Activated CD8-positive, alpha-beta memory T cell treated with anti-CD3 and anti-CD28 coated beads for 48 hours (primary cell): ENCODE measurements at regions not wholly inside any gene's neighbourhood (a gene's known extent, or its start where the extent isn't known, plus 50 kb on each side); places are given as distances from the start of the nearest gene placed in this dataset.
"Not testable (repeated sequence)": the region's sequence is repeated elsewhere in the genome, so short reads cannot be mapped to it uniquely, and the experiment has no call there.

ENCODE experiments used
- DNase-seq, 3 experiments: peaks; one replicate each; pipeline ENCODE4 v3.0.0-alpha.2; 2020; ENCODE audit warnings: low read depth in 2 of 3, low spot score in 2 of 3

GRCh38 chr6:19713411-19713810, 123.8 kb upstream of the ID4 start:
- DNase-seq, result no peak

- no peak for DNase-seq
These were observed 123.2 kb upstream of the ID4 start for GRCh38 chr6:19713984-19714383.

- no peak for DNase-seq
These were observed 122.6 kb upstream of the ID4 start for GRCh38 chr6:19714434-19715166.

GRCh38 chr6:19715167-19715551, 122.0 kb upstream of the ID4 start:
- no peak for DNase-seq

- no peak for DNase-seq
These were observed 117.5 kb upstream of the ID4 start for GRCh38 chr6:19719691-19720128.

GRCh38 chr6:19721766-19722377, 115.3 kb upstream of the ID4 start:
- no peak for DNase-seq

- DNase-seq, result no peak
These were observed 114.2 kb upstream of the ID4 start for GRCh38 chr6:19722999-19723398.

GRCh38 chr6:19723545-19723944, 113.6 kb upstream of the ID4 start:
- no peak for DNase-seq

- DNase-seq, result not testable (repeated sequence)
These were observed 111.7 kb upstream of the ID4 start for GRCh38 chr6:19725436-19725835.

- DNase-seq, result no peak
These were observed 105.9 kb upstream of the ID4 start for GRCh38 chr6:19731282-19731681.

GRCh38 chr6:19734061-19734460, 103.1 kb upstream of the ID4 start:
- no peak for DNase-seq

- DNase-seq, result no peak
These were observed 102.7 kb upstream of the ID4 start for GRCh38 chr6:19734519-19734918.

GRCh38 chr6:19736066-19736465, 101.1 kb upstream of the ID4 start:
- DNase-seq, result no peak

GRCh38 chr6:19738010-19738409, 99.2 kb upstream of the ID4 start:
- DNase-seq, result no peak

GRCh38 chr6:19749722-19750121, 87.4 kb upstream of the ID4 start:
- no peak for DNase-seq

- no peak for DNase-seq
These were observed 84.4 kb upstream of the ID4 start for GRCh38 chr6:19752746-19753145.

- DNase-seq, result no peak
These were observed 83.3 kb upstream of the ID4 start for GRCh38 chr6:19753826-19754225.

GRCh38 chr6:19754686-19755085, 82.5 kb upstream of the ID4 start:
- no peak for DNase-seq

- DNase-seq, result no peak
These were observed 82.0 kb upstream of the ID4 start for GRCh38 chr6:19755181-19755580.

GRCh38 chr6:19757036-19757435, 80.1 kb upstream of the ID4 start:
- DNase-seq, result no peak

- DNase-seq, result no peak
These were observed 77.9 kb upstream of the ID4 start for GRCh38 chr6:19759117-19759880.

- no peak for DNase-seq
These were observed 76.0 kb upstream of the ID4 start for GRCh38 chr6:19761121-19761520.
